ENCODE measurements at regions not wholly inside any gene's neighbourhood (a gene's known extent, or its start where the extent isn't known, plus 50 kb on each side); places are given as distances from the start of the nearest gene placed in this dataset.

DNA sequence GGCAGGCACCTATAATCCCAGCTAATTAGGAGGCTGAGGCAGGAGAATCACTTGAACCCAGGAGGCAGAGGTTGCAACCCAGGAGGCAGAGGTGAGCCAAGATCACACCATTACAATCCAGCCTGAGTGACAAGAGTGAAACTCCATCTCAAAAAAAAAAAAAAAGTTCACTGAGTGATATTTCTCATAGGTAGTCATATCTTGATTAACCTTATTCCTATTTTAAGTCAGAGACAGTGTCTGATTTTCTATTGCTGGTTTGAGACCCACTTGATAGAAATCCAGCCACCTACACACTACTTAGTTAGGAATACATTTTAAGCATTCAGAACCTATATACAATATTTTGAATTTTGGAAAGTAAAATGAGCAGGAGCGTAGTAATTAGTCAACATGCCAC, 357.4 kb upstream of the ADGRL2 start:
- no peak for FAIRE-seq
- no peaks in the 10 kb centered on the region for H3K23me2 ChIP-seq (ENCODE audit: low read depth, low read length)
- POLR2A ChIA-PET (ENCODE audit: partially characterized antibody): no interaction called here

More for the DNA sequence above, 357.4 kb upstream of the ADGRL2 start:
- Histone ChIP-seq H4K8ac (ENCODE audit: extremely low read depth, insufficient read depth, low read length) (no peak overlapping the region), H3K4me3 (ENCODE audit: extremely low read depth in 1 of 4, insufficient read depth in 2 of 4, low read depth in 3 of 4, low read length in 4 of 4) (no peak overlapping the region), H2BK12ac (ENCODE audit: low read depth, low read length) (no peak overlapping the region), H3K4me1 (replicated peaks in 1 of 4; ENCODE audit: control insufficient read depth in 3 of 4, insufficient read depth in 4 of 4, low read length in 3 of 4) (no peaks in the 10 kb centered on the region; a peak in 1 of 7 replicates), H2AK5ac (ENCODE audit: low read depth, low read length) (no peak overlapping the region), H4K91ac (replicated peaks; ENCODE audit: insufficient read length, low read length) (no peak overlapping the region), H3K18ac (ENCODE audit: extremely low read depth, low read length) (no peak overlapping the region), H4K5ac (ENCODE audit: insufficient read length, low read depth, low read length) (no peak overlapping the region), H2AFZ (ENCODE audit: low read length) (no peak overlapping the region), H3K4ac (replicated peaks; ENCODE audit: insufficient read length, low read depth, low read length) (no peak overlapping the region), H2BK5ac (ENCODE audit: low read depth, low read length) (no peak overlapping the region), H3K27ac (ENCODE audit: low read depth, low read length) (no peak overlapping the region), H3K4me2 (ENCODE audit: insufficient read depth in 1 of 2, low read depth in 2 of 2, low read length in 2 of 2) (no peak overlapping the region), H2BK20ac (ENCODE audit: low read length) (no peak overlapping the region), H4K20me1 (replicated peaks in 1 of 2; ENCODE audit: control insufficient read depth in 1 of 2, insufficient read depth in 2 of 2, low read length in 2 of 2) (no peaks in the 10 kb centered on the region), H3K23ac (ENCODE audit: insufficient read length) (no peak overlapping the region), H3K27me3 (replicated peaks in 1 of 4; ENCODE audit: control insufficient read depth in 3 of 4, extremely low read depth in 1 of 4, insufficient read depth in 3 of 4, low read length in 3 of 4) (no peaks in the 10 kb centered on the region), H3K9me3 (ENCODE audit: insufficient read depth in 2 of 2, low read depth in 1 of 2, low read length in 1 of 2) (no peaks in the 10 kb centered on the region), H3K9ac (replicated peaks in 1 of 4; ENCODE audit: extremely low read depth in 1 of 4, low read depth in 3 of 4, low read length in 3 of 4) (no peak overlapping the region), H2BK120ac (replicated peaks; ENCODE audit: low read depth, low read length) (no peak overlapping the region), H3K79me1 (ENCODE audit: low read depth, low read length) (no peaks in the 10 kb centered on the region), H2BK15ac (ENCODE audit: low read length) (no peak overlapping the region), H3K14ac (ENCODE audit: insufficient read length) (no peak overlapping the region), H3K56ac (replicated peaks; ENCODE audit: insufficient read length, low read depth, low read length) (no peak overlapping the region), H3K36me3 (ENCODE audit: control insufficient read depth in 2 of 4, insufficient read depth in 4 of 4, low read length in 3 of 4) (no peaks in the 10 kb centered on the region), H3K79me2 (ENCODE audit: control insufficient read depth in 1 of 2, insufficient read depth in 2 of 2, low read length in 2 of 2) (no peaks in the 10 kb centered on the region)
- TF ChIP-seq KDM1A (IDR thresholded peaks at IDR 0.05; ENCODE audit: borderline replicate concordance, low read length): no peak
- no peak for TF ChIP-seq TEAD4 (IDR thresholded peaks at IDR 0.05; ENCODE audit: low read depth, low read length)
- no peak for TF ChIP-seq RNF2 (IDR thresholded peaks at IDR 0.05; ENCODE audit: borderline replicate concordance, low read depth, low read length, missing control alignments, poor library complexity, severe bottlenecking)
- no peak for TF ChIP-seq JUND (IDR thresholded peaks at IDR 0.05; ENCODE audit: low read length)
- no peak for TF ChIP-seq SP2 (IDR thresholded peaks at IDR 0.05; ENCODE audit: low read length)
- TF ChIP-seq PHF8 (conservative IDR thresholded peaks at IDR 0.05; ENCODE audit: low read depth, low read length): no peak
- no peak for TF ChIP-seq CEBPB (IDR thresholded peaks at IDR 0.05; ENCODE audit: low read depth, low read length)
- no peak for TF ChIP-seq CREB1 (IDR thresholded peaks at IDR 0.05)
- TF ChIP-seq POU5F1 (IDR thresholded peaks at IDR 0.05; ENCODE audit: low read depth, low read length): no peak
- no peak for TF ChIP-seq SIRT6 (IDR thresholded peaks at IDR 0.05; ENCODE audit: low read length)
- TF ChIP-seq TAF7 (optimal IDR thresholded peaks at IDR 0.05; ENCODE audit: borderline replicate concordance, low read depth, low read length): no peak
- no peak for TF ChIP-seq ASH2L (IDR thresholded peaks at IDR 0.05; ENCODE audit: low read length)
- TF ChIP-seq, protein P1, sequence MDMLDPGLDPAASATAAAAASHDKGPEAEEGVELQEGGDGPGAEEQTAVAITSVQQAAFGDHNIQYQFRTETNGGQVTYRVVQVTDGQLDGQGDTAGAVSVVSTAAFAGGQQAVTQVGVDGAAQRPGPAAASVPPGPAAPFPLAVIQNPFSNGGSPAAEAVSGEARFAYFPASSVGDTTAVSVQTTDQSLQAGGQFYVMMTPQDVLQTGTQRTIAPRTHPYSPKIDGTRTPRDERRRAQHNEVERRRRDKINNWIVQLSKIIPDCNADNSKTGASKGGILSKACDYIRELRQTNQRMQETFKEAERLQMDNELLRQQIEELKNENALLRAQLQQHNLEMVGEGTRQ (IDR thresholded peaks at IDR 0.05; ENCODE audit: low read length): no peak
- TF ChIP-seq SRF (IDR thresholded peaks at IDR 0.05; ENCODE audit: low read depth, low read length): no peak
- no peak for TF ChIP-seq CHD1 (IDR thresholded peaks at IDR 0.05; ENCODE audit: low read depth, low read length)
- CTCF ChIA-PET (ENCODE audit: partially characterized antibody): interaction anchor here (0.6 kb wide), 1 partner anchor 1924 kb away, joined by 3 read pairs; no protein-coding TSS in a partner anchor
- no peak for DNase-seq (ENCODE audit: low read depth in 1 of 2, low spot score in 2 of 2)
- 96% methylated on average over 1 of the region's 1 CpG; no CpG with 5 or more reads in 1 of the 2 experiments for WGBS, 2 experiments (ENCODE audit: extremely low coverage in 1 of 2, insufficient coverage in 1 of 2, insufficient read length in 1 of 2, insufficient replicate concordance in 2 of 2, low coverage in 1 of 2, low lambda C conversion rate in 2 of 2, missing lambda C conversion rate in 1 of 2)

Measured in H1 (cell line).